ENCODE measurements at regions not wholly inside any gene's neighbourhood (a gene's known extent, or its start where the extent isn't known, plus 50 kb on each side); places are given as distances from the start of the nearest gene placed in this dataset.

DNA sequence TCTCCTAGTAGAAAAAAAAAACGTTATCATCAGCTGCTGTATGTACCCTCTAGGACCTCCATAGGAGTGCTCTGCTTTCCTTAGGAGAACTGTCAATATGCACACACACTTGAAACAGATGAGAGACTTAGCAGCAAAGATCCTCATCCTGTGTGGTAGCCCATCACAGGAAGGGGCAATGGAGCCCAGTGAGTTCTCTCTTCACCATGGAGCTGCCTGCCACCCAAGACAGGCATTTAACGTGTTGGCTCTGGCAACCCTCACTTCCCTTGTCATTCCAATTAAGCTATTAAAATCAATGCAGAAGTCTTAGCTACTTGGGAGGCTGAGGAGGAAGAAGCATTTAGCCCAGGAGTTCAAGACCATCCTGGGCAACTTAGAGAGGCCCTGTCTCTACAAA is 64.8 kb upstream of the PLEKHA5 start:
- DNase-seq, result no peak

GRCh38 chr12:19065223-19065622 is 64.3 kb upstream of the PLEKHA5 start:
- DNase-seq, result no peak

DNA sequence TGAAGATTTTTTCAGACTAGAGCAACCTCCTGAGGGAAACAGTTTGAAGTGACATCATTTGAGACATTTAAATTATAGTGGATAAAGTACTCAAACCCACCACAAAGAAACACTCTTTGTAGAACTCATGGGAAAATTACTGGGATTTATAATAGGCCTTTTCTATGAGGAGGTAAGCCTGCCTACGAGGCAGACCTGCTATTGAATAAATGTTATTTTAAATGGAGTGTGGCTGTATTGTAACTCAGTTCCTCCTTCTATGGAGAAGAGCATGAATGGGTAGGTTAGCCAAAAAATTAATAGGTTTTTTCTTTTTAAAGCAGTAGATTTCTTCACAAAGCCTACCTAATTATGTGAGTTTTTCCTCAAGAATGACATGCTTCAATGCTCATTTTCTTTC is 63.7 kb upstream of the PLEKHA5 start:
- no peak for DNase-seq

GRCh38 chr12:19066475-19067001 is 63.0 kb upstream of the PLEKHA5 start:
- no peak for DNase-seq

GRCh38 chr12:19068137-19068536 is 61.4 kb upstream of the PLEKHA5 start:
- DNase-seq, result no peak

DNA sequence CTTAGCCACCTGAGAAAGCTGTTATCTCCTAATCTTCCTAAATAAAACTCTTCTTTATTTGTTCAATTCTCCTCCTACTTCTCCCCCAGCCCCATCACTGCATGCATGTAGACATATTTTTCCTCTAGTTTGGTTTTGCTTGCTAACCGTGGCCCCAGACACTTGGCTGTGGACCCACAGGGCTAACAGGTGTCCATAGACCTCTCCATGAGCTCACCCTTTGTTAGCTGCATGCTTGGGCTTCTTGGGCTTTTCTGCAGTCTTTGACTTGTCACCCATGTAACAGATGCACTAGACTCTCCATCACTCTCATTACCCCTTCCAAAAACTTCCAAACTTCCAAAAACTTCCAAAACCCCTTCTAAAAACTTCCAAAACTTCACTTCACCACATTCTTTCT is 59.2 kb upstream of the PLEKHA5 start:
- DNase-seq, result no peak

DNA sequence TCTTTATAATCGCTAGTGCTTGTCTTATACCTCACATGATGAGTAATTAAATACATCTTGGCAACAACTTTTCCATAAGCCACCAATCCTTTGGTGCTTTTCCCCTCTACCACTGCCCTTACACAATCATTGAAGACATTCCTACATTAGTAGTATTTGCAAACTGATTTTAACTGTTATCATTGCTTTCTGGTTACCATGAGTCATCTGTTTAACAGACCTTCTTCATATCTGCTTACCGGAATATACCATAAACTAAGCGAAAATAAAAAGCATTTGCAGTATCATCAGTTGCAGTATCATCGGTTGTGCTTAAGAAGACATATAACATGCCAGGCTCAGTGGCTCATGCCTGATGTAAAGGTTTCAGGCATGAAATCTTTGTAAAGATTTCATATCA is 54.8 kb upstream of the PLEKHA5 start:
- DNase-seq, result no peak

DNA sequence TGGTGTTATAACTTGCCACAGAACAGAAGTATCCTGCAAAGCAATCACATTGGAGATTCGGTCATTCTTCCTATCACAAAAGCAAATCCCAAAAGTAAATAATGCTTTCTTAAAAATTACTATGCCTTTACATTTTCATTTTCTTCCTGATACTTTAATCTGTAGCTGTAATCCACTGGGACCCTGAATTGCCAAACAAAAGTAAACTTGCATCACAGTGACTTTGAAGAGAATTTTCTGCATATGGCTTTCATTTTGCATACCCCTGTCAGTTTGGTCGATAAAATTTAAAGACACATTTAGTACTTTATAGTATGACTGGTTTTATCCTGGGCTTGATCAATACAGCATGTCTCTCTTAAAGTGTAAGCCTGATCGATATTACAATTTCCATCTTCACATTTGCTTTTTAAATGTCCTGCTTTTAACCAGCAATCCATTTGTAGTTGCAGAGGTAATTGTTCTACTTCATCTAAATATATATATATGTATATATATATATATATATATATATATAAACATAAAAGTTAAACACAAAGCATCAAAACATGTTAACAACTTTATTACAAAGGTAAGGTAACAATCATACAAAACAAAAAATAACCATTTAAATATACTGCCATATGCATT is 53.7 kb upstream of the PLEKHA5 start:
- DNase-seq, result no peak
